Mucosa of rectum (tissue), 2 donors: ENCODE measurements at regions not wholly inside any gene's neighbourhood (a gene's known extent, or its start where the extent isn't known, plus 50 kb on each side); places are given as distances from the start of the nearest gene placed in this dataset.

Experiments
- H3K27ac ChIP-seq, 2 donors: one replicate each; pipeline ENCODE4 v1.7.0; 2013; ENCODE audit warnings: inconsistent platforms in 2 of 2, low read depth in 2 of 2, low read length in 2 of 2
- H3K27me3 ChIP-seq, 2 donors: one replicate each; pipeline ENCODE4 v1.7.0; 2013; ENCODE audit warnings: low read length in 2 of 2; ENCODE audit not compliant: control insufficient read depth in 2 of 2, insufficient read depth in 2 of 2
- H3K36me3 ChIP-seq, 2 donors: one replicate each; pipeline ENCODE4 v1.7.0; 2013; ENCODE audit warnings: low read length in 2 of 2; ENCODE audit not compliant: control insufficient read depth in 2 of 2, insufficient read depth in 2 of 2
- H3K4me1 ChIP-seq, 2 donors: one replicate each; pipeline ENCODE4 v1.7.0; 2013; ENCODE audit warnings: low read length in 2 of 2, mild to moderate bottlenecking in 1 of 2; ENCODE audit not compliant: control insufficient read depth in 2 of 2, insufficient read depth in 2 of 2
- H3K4me3 ChIP-seq, 2 donors: one replicate each; pipeline ENCODE4 v1.7.0; 2013; ENCODE audit warnings: low read length in 2 of 2
- H3K9ac ChIP-seq, 2 donors: one replicate each; pipeline ENCODE4 v1.7.0; 2013; ENCODE audit warnings: low read length in 2 of 2, low read depth in 1 of 2, mild to moderate bottlenecking in 1 of 2
- H3K9me3 ChIP-seq, 2 donors: one replicate each; pipeline ENCODE4 v1.7.0; 2013; ENCODE audit warnings: low read length in 2 of 2; ENCODE audit not compliant: control insufficient read depth in 2 of 2
- donor health status: healthy.
- donor health status: Normal muscosa, but diverticular disease.

- H3K4me1 ChIP-seq = no peaks in the 10 kb centered on the region
- no peak overlapping the region for H3K27ac ChIP-seq
- no peaks in the 10 kb centered on the region for H3K9me3 ChIP-seq
- peaks cover 13 to 28% of the 10 kb centered on the region in 2 donors for H3K27me3 ChIP-seq
- no peak overlapping the region for H3K9ac ChIP-seq
- no peak overlapping the region for H3K4me3 ChIP-seq
- no peaks in the 10 kb centered on the region for H3K36me3 ChIP-seq
Measured at GRCh38 chr3:44026220-44026865, 215.3 kb upstream of the TOPAZ1 start.

GRCh38 chr3:44029100-44029499 is 212.6 kb upstream of the TOPAZ1 start:
- Histone ChIP-seq H3K27ac (no peak overlapping the region), H3K9ac (no peak overlapping the region), H3K27me3 (peaks cover 3 to 17% of the 10 kb centered on the region in 2 donors), H3K9me3 (no peaks in the 10 kb centered on the region), H3K4me1 (no peaks in the 10 kb centered on the region), H3K36me3 (no peaks in the 10 kb centered on the region), H3K4me3 (no peak overlapping the region)

- Histone ChIP-seq H3K27me3 (peaks cover 3 to 17% of the 10 kb centered on the region in 2 donors), H3K4me1 (no peaks in the 10 kb centered on the region), H3K9me3 (no peaks in the 10 kb centered on the region), H3K9ac (no peak overlapping the region), H3K27ac (no peak overlapping the region), H3K4me3 (no peak overlapping the region), H3K36me3 (no peaks in the 10 kb centered on the region)
Measured at GRCh38 chr3:44030285-44030684, 211.4 kb upstream of the TOPAZ1 start.

- no peaks in the 10 kb centered on the region for H3K9me3 ChIP-seq
- no peak overlapping the region for H3K9ac ChIP-seq
- H3K27me3 ChIP-seq = peaks cover 3 to 17% of the 10 kb centered on the region in 2 donors
- no peaks in the 10 kb centered on the region for H3K36me3 ChIP-seq
- no peak overlapping the region for H3K27ac ChIP-seq
- H3K4me3 ChIP-seq = no peak overlapping the region
- H3K4me1 ChIP-seq = no peaks in the 10 kb centered on the region
Measured at GRCh38 chr3:44030687-44031305, 210.9 kb upstream of the TOPAZ1 start.

GRCh38 chr3:44031387-44032380 is 210.0 kb upstream of the TOPAZ1 start:
- Histone ChIP-seq H3K36me3 (no peaks in the 10 kb centered on the region), H3K4me3 (no peak overlapping the region), H3K9me3 (no peaks in the 10 kb centered on the region), H3K4me1 (no peaks in the 10 kb centered on the region), H3K27me3 (peaks cover 0 to 11% of the 10 kb centered on the region in 2 donors), H3K27ac (no peak overlapping the region), H3K9ac (no peak overlapping the region)

- Histone ChIP-seq H3K27ac (no peak overlapping the region), H3K9ac (no peak overlapping the region), H3K27me3 (peaks cover 0 to 8% of the 10 kb centered on the region in 2 donors)
Measured at GRCh38 chr3:44032487-44032886, 209.2 kb upstream of the TOPAZ1 start.

GRCh38 chr3:44033123-44033522 is 208.6 kb upstream of the TOPAZ1 start:
- H3K27ac ChIP-seq = no peak overlapping the region
- no peaks in the 10 kb centered on the region for H3K4me1 ChIP-seq
- H3K9ac ChIP-seq = no peak overlapping the region
- H3K36me3 ChIP-seq = no peaks in the 10 kb centered on the region
- H3K9me3 ChIP-seq = no peaks in the 10 kb centered on the region
- peaks cover 0 to 5% of the 10 kb centered on the region in 2 donors for H3K27me3 ChIP-seq
- H3K4me3 ChIP-seq = no peak overlapping the region

More at GRCh38 chr3:44032487-44032886, 209.2 kb upstream of the TOPAZ1 start:
- Histone ChIP-seq H3K4me1 (no peaks in the 10 kb centered on the region), H3K9me3 (no peaks in the 10 kb centered on the region), H3K36me3 (no peaks in the 10 kb centered on the region), H3K4me3 (no peak overlapping the region)

- Histone ChIP-seq H3K9me3 (no peaks in the 10 kb centered on the region), H3K9ac (no peak overlapping the region), H3K4me3 (no peak overlapping the region), H3K36me3 (no peaks in the 10 kb centered on the region), H3K27ac (no peak overlapping the region), H3K4me1 (no peaks in the 10 kb centered on the region), H3K27me3 (peaks cover 0 to 2% of the 10 kb centered on the region in 2 donors)
Measured at GRCh38 chr3:44036850-44037249, 204.8 kb upstream of the TOPAZ1 start.

- no peak overlapping the region for H3K9ac ChIP-seq
- peaks cover 0 to 2% of the 10 kb centered on the region in 2 donors for H3K27me3 ChIP-seq
- H3K36me3 ChIP-seq = no peaks in the 10 kb centered on the region
- no peak overlapping the region for H3K27ac ChIP-seq
- H3K4me3 ChIP-seq = no peak overlapping the region
- no peaks in the 10 kb centered on the region for H3K9me3 ChIP-seq
- no peaks in the 10 kb centered on the region for H3K4me1 ChIP-seq
Measured at GRCh38 chr3:44039006-44039405, 202.7 kb upstream of the TOPAZ1 start.

GRCh38 chr3:44041726-44042125 is 200.0 kb upstream of the TOPAZ1 start:
- no peaks in the 10 kb centered on the region for H3K9me3 ChIP-seq
- peaks cover 0 to 2% of the 10 kb centered on the region in 2 donors for H3K27me3 ChIP-seq
- no peaks in the 10 kb centered on the region for H3K4me1 ChIP-seq
- H3K36me3 ChIP-seq = no peaks in the 10 kb centered on the region
- H3K4me3 ChIP-seq = no peak overlapping the region
- H3K9ac ChIP-seq = no peak overlapping the region
- no peak overlapping the region for H3K27ac ChIP-seq
